Mucosa of rectum (tissue), 2 donors: ENCODE measurements at regions not wholly inside any gene's neighbourhood (a gene's known extent, or its start where the extent isn't known, plus 50 kb on each side); places are given as distances from the start of the nearest gene placed in this dataset.
"Not testable (repeated sequence)": the region's sequence is repeated elsewhere in the genome, so short reads cannot be mapped to it uniquely, and the experiment has no call there.

Experiments used
- H3K27ac ChIP-seq, 2 donors: one replicate each; pipeline ENCODE4 v1.7.0; 2013; ENCODE audit warnings: inconsistent platforms in 2 of 2, low read depth in 2 of 2, low read length in 2 of 2
- H3K27me3 ChIP-seq, 2 donors: one replicate each; pipeline ENCODE4 v1.7.0; 2013; ENCODE audit warnings: low read length in 2 of 2; ENCODE audit not compliant: control insufficient read depth in 2 of 2, insufficient read depth in 2 of 2
- H3K36me3 ChIP-seq, 2 donors: one replicate each; pipeline ENCODE4 v1.7.0; 2013; ENCODE audit warnings: low read length in 2 of 2; ENCODE audit not compliant: control insufficient read depth in 2 of 2, insufficient read depth in 2 of 2
- H3K4me1 ChIP-seq, 2 donors: one replicate each; pipeline ENCODE4 v1.7.0; 2013; ENCODE audit warnings: low read length in 2 of 2, mild to moderate bottlenecking in 1 of 2; ENCODE audit not compliant: control insufficient read depth in 2 of 2, insufficient read depth in 2 of 2
- H3K4me3 ChIP-seq, 2 donors: one replicate each; pipeline ENCODE4 v1.7.0; 2013; ENCODE audit warnings: low read length in 2 of 2
- H3K9ac ChIP-seq, 2 donors: one replicate each; pipeline ENCODE4 v1.7.0; 2013; ENCODE audit warnings: low read length in 2 of 2, low read depth in 1 of 2, mild to moderate bottlenecking in 1 of 2
- H3K9me3 ChIP-seq, 2 donors: one replicate each; pipeline ENCODE4 v1.7.0; 2013; ENCODE audit warnings: low read length in 2 of 2; ENCODE audit not compliant: control insufficient read depth in 2 of 2
- donor health status: healthy.
- donor health status: Normal muscosa, but diverticular disease.

- Histone ChIP-seq H3K4me3 (no peak overlapping the region), H3K36me3 (no peaks in the 10 kb centered on the region), H3K27ac (no peak overlapping the region), H3K9me3 (peaks cover 0 to 2% of the 10 kb centered on the region in 2 donors), H3K27me3 (no peaks in the 10 kb centered on the region), H3K4me1 (peaks cover 0 to 2% of the 10 kb centered on the region in 2 donors), H3K9ac (no peak overlapping the region)
Observed at GRCh38 chr2:239721991-239722759, 303.0 kb downstream of the NDUFA10 start.

- Histone ChIP-seq H3K9me3 (peaks cover 0 to 2% of the 10 kb centered on the region in 2 donors), H3K27ac (no peak overlapping the region), H3K27me3 (no peaks in the 10 kb centered on the region), H3K4me3 (no peak overlapping the region), H3K9ac (no peak overlapping the region), H3K4me1 (peaks cover 0 to 2% of the 10 kb centered on the region in 2 donors), H3K36me3 (no peaks in the 10 kb centered on the region)
Observed at GRCh38 chr2:239721531-239721930, 303.6 kb downstream of the NDUFA10 start.

GRCh38 chr2:239720361-239721360 lies 304.5 kb downstream of the NDUFA10 start:
- H3K9me3 ChIP-seq = peaks cover 0 to 2% of the 10 kb centered on the region in 2 donors
- no peak overlapping the region for H3K4me3 ChIP-seq
- H3K4me1 ChIP-seq = peaks cover 0 to 2% of the 10 kb centered on the region in 2 donors

GRCh38 chr2:239719791-239720360 lies 305.3 kb downstream of the NDUFA10 start:
- Histone ChIP-seq H3K27me3 (no peaks in the 10 kb centered on the region), H3K36me3 (no peaks in the 10 kb centered on the region), H3K4me1 (peaks cover 0 to 2% of the 10 kb centered on the region in 2 donors), H3K4me3 (no peak overlapping the region), H3K9me3 (peaks cover 0 to 2% of the 10 kb centered on the region in 2 donors), H3K9ac (no peak overlapping the region), H3K27ac (no peak overlapping the region)

More at GRCh38 chr2:239720361-239721360, 304.5 kb downstream of the NDUFA10 start:
- Histone ChIP-seq H3K27me3 (no peaks in the 10 kb centered on the region), H3K9ac (no peak overlapping the region), H3K36me3 (no peaks in the 10 kb centered on the region), H3K27ac (no peak overlapping the region)

GRCh38 chr2:239718991-239719390 lies 306.2 kb downstream of the NDUFA10 start:
- H3K9me3 ChIP-seq, H3K4me1 ChIP-seq, H3K27me3 ChIP-seq, H3K4me3 ChIP-seq, H3K9ac ChIP-seq, H3K27ac ChIP-seq, H3K36me3 ChIP-seq: not testable (repeated sequence)

- peaks cover 0 to 2% of the 10 kb centered on the region in 2 donors for H3K4me1 ChIP-seq
- H3K9me3 ChIP-seq = peaks cover 0 to 2% of the 10 kb centered on the region in 2 donors
- no peak overlapping the region for H3K9ac ChIP-seq
- H3K4me3 ChIP-seq = no peak overlapping the region
- H3K27ac ChIP-seq = no peak overlapping the region
- H3K27me3 ChIP-seq = no peaks in the 10 kb centered on the region
- no peaks in the 10 kb centered on the region for H3K36me3 ChIP-seq
Observed at GRCh38 chr2:239717706-239718105, 307.4 kb downstream of the NDUFA10 start.

- Histone ChIP-seq H3K9ac (no peak overlapping the region), H3K27ac (no peak overlapping the region), H3K9me3 (peaks cover 0 to 2% of the 10 kb centered on the region in 2 donors), H3K36me3 (no peaks in the 10 kb centered on the region), H3K4me3 (no peak overlapping the region), H3K4me1 (peaks cover 0 to 2% of the 10 kb centered on the region in 2 donors), H3K27me3 (no peaks in the 10 kb centered on the region)
Observed at GRCh38 chr2:239717319-239717675, 307.8 kb downstream of the NDUFA10 start.

GRCh38 chr2:239716536-239717318 lies 308.4 kb downstream of the NDUFA10 start:
- H3K4me1 ChIP-seq = peaks cover 0 to 2% of the 10 kb centered on the region in 2 donors
- no peak overlapping the region for H3K4me3 ChIP-seq
- H3K36me3 ChIP-seq = no peaks in the 10 kb centered on the region
- no peak overlapping the region for H3K27ac ChIP-seq
- H3K27me3 ChIP-seq = no peaks in the 10 kb centered on the region
- no peak overlapping the region for H3K9ac ChIP-seq
- H3K9me3 ChIP-seq = peaks cover 0 to 2% of the 10 kb centered on the region in 2 donors

GRCh38 chr2:239716009-239716408 lies 309.1 kb downstream of the NDUFA10 start:
- Histone ChIP-seq H3K9ac (no peak overlapping the region), H3K27ac (no peak overlapping the region), H3K36me3 (no peaks in the 10 kb centered on the region), H3K9me3 (peaks cover 0 to 2% of the 10 kb centered on the region in 2 donors), H3K4me1 (peaks cover 0 to 2% of the 10 kb centered on the region in 2 donors), H3K27me3 (no peaks in the 10 kb centered on the region), H3K4me3 (no peak overlapping the region)
